ENCODE measurements at regions not wholly inside any gene's neighbourhood (a gene's known extent, or its start where the extent isn't known, plus 50 kb on each side); places are given as distances from the start of the nearest gene placed in this dataset.

- no peak for DNase-seq
- Mint-ChIP-seq H3K36me3 (ENCODE audit: low read depth) (no peaks in the 10 kb centered on the region), H3K4me3 (no peak overlapping the region), H3K4me1 (ENCODE audit: low read depth) (no peaks in the 10 kb centered on the region), H3K27me3 (no peaks in the 10 kb centered on the region), H3K27ac (no peak overlapping the region), H3K9me3 (peaks cover 5% of the 10 kb centered on the region)
- TF ChIP-seq CTCF (IDR thresholded peaks at IDR 0.05): no peak
- intact Hi-C loops (cut with micrococcal nuclease): no loop called here
- ChIA-PET CTCF (no interaction called here), POLR2A (no interaction called here)
- ATAC-seq: no peak
Observed at GRCh38 chr5:9928326-9928725, 298.2 kb upstream of the TAS2R1 start.

- DNase-seq (no peak), ATAC-seq (no peak)
- TF ChIP-seq CTCF (IDR thresholded peaks at IDR 0.05): no peak
- POLR2A ChIA-PET: no interaction called here
- Mint-ChIP-seq H3K36me3 (ENCODE audit: low read depth) (no peaks in the 10 kb centered on the region), H3K27me3 (no peaks in the 10 kb centered on the region), H3K27ac (no peak overlapping the region), H3K4me3 (no peak overlapping the region), H3K4me1 (ENCODE audit: low read depth) (no peaks in the 10 kb centered on the region), H3K9me3 (peaks cover 12% of the 10 kb centered on the region)
- intact Hi-C loops (cut with micrococcal nuclease): no loop called here
- CTCF ChIA-PET: no interaction called here
Observed at GRCh38 chr5:9927521-9927997, 297.4 kb upstream of the TAS2R1 start.

GRCh38 chr5:9927106-9927505, 297.0 kb upstream of the TAS2R1 start:
- DNase-seq (no peak), ATAC-seq (no peak)
- Mint-ChIP-seq H3K27me3 (no peaks in the 10 kb centered on the region), H3K27ac (no peak overlapping the region), H3K9me3 (peaks cover 13% of the 10 kb centered on the region), H3K4me3 (no peak overlapping the region), H3K4me1 (ENCODE audit: low read depth) (no peaks in the 10 kb centered on the region), H3K36me3 (ENCODE audit: low read depth) (no peaks in the 10 kb centered on the region)
- intact Hi-C loops (cut with micrococcal nuclease): no loop called here
- ChIA-PET POLR2A (no interaction called here), CTCF (no interaction called here)
- no peak for TF ChIP-seq CTCF (IDR thresholded peaks at IDR 0.05)

GRCh38 chr5:9924614-9925013, 294.5 kb upstream of the TAS2R1 start:
- Mint-ChIP-seq H3K4me1 (ENCODE audit: low read depth) (no peaks in the 10 kb centered on the region), H3K27ac (no peak overlapping the region), H3K27me3 (no peaks in the 10 kb centered on the region), H3K36me3 (ENCODE audit: low read depth) (no peaks in the 10 kb centered on the region), H3K9me3 (peaks cover 13% of the 10 kb centered on the region), H3K4me3 (no peak overlapping the region)
- no peak for TF ChIP-seq CTCF (IDR thresholded peaks at IDR 0.05)
- intact Hi-C loops (cut with micrococcal nuclease): no loop called here
- no peak for ATAC-seq
- ChIA-PET POLR2A (no interaction called here), CTCF (no interaction called here)
- DNase-seq: no peak

GRCh38 chr5:9922719-9923118, 292.6 kb upstream of the TAS2R1 start:
- H3K27me3 Mint-ChIP-seq: no peaks in the 10 kb centered on the region
- no peaks in the 10 kb centered on the region for H3K36me3 Mint-ChIP-seq (ENCODE audit: low read depth)
- ChIA-PET POLR2A (no interaction called here), CTCF (interaction anchor here (1.3 kb wide), 1 partner anchor 9 kb away, joined by 4 read pairs; no protein-coding TSS in a partner anchor)
- DNase-seq (no peak), ATAC-seq (no peak)
- intact Hi-C loops (cut with micrococcal nuclease): no loop called here
- TF ChIP-seq CTCF (IDR thresholded peaks at IDR 0.05): peak; percentile 71
- H3K9me3 Mint-ChIP-seq: peaks cover 13% of the 10 kb centered on the region
- H3K4me3 Mint-ChIP-seq: no peak overlapping the region
- no peaks in the 10 kb centered on the region for H3K4me1 Mint-ChIP-seq (ENCODE audit: low read depth)
- no peak overlapping the region for H3K27ac Mint-ChIP-seq
